ENCODE measurements at regions not wholly inside any gene's neighbourhood (a gene's known extent, or its start where the extent isn't known, plus 50 kb on each side); places are given as distances from the start of the nearest gene placed in this dataset.

- DNase-seq (ENCODE audit: low read depth in 2 of 2) = no peak
Measured at GRCh38 chr18:68354176-68354575, 360.7 kb downstream of the TMX3 start.

- no peak for DNase-seq (ENCODE audit: low read depth in 2 of 2)
Measured at GRCh38 chr18:68342039-68342659, 372.8 kb downstream of the TMX3 start.

- DNase-seq (ENCODE audit: low read depth in 2 of 2) = no peak
Measured at GRCh38 chr18:68340606-68341005, 374.3 kb downstream of the TMX3 start.

GRCh38 chr18:68330658-68331057 is 384.2 kb downstream of the TMX3 start:
- no peak for DNase-seq (ENCODE audit: low read depth in 2 of 2)

GRCh38 chr18:68323921-68324320 is 391.0 kb downstream of the TMX3 start:
- no peak for DNase-seq (ENCODE audit: low read depth in 2 of 2)

- DNase-seq (ENCODE audit: low read depth in 2 of 2) = peak in 1 of 2 experiments; percentile 3
Measured at GRCh38 chr18:68316636-68317035, 398.3 kb downstream of the TMX3 start.

- peak; percentile 1 to 10 for DNase-seq (ENCODE audit: low read depth in 2 of 2)
Measured at GRCh38 chr18:68314403-68314802, 400.5 kb downstream of the TMX3 start.

GRCh38 chr18:68301441-68301840 is 413.5 kb downstream of the TMX3 start:
- DNase-seq (ENCODE audit: low read depth in 2 of 2) = no peak

- DNase-seq (ENCODE audit: low read depth in 2 of 2) = no peak
Measured at GRCh38 chr18:68299906-68300305, 415.0 kb downstream of the TMX3 start.

GRCh38 chr18:68298330-68298729 is 416.6 kb downstream of the TMX3 start:
- no peak for DNase-seq (ENCODE audit: low read depth in 2 of 2)

GRCh38 chr18:68288408-68288807 is 426.5 kb downstream of the TMX3 start:
- DNase-seq (ENCODE audit: low read depth in 2 of 2) = no peak

GRCh38 chr18:68284236-68284780 is 430.6 kb downstream of the TMX3 start:
- no peak for DNase-seq (ENCODE audit: low read depth in 2 of 2)

- no peak for DNase-seq (ENCODE audit: low read depth in 2 of 2)
Measured at GRCh38 chr18:68283834-68284233, 431.1 kb downstream of the TMX3 start.

- DNase-seq (ENCODE audit: low read depth in 2 of 2) = no peak
Measured at GRCh38 chr18:68282232-68282631, 432.7 kb downstream of the TMX3 start.

- peak; percentile 44 to 53 for DNase-seq (ENCODE audit: low read depth in 2 of 2)
Measured at GRCh38 chr18:68275616-68276015, 439.3 kb downstream of the TMX3 start.

GRCh38 chr18:68270017-68270416 is 444.9 kb downstream of the TMX3 start:
- DNase-seq (ENCODE audit: low read depth in 2 of 2) = no peak

GRCh38 chr18:68267583-68267982 is 447.3 kb downstream of the TMX3 start:
- peak; percentile 66 to 70 for DNase-seq (ENCODE audit: low read depth in 2 of 2)

GRCh38 chr18:68263481-68263880 is 451.4 kb downstream of the TMX3 start:
- no peak for DNase-seq (ENCODE audit: low read depth in 2 of 2)

- DNase-seq (ENCODE audit: low read depth in 2 of 2) = peak; percentile 71 to 76
Measured at GRCh38 chr18:68262690-68263294, 452.1 kb downstream of the TMX3 start.

- DNase-seq (ENCODE audit: low read depth in 2 of 2) = no peak
Measured at GRCh38 chr18:68256418-68257067, 458.4 kb downstream of the TMX3 start.

- DNase-seq (ENCODE audit: low read depth in 2 of 2) = no peak
Measured at GRCh38 chr18:68244786-68245185, 470.1 kb downstream of the TMX3 start.

- DNase-seq (ENCODE audit: low read depth in 2 of 2) = no peak
Measured at GRCh38 chr18:68241881-68242280, 473.0 kb downstream of the TMX3 start.

- DNase-seq (ENCODE audit: low read depth in 2 of 2) = no peak
Measured at GRCh38 chr18:68234676-68235075, 480.2 kb downstream of the TMX3 start.
